Esophagus muscularis mucosa (tissue), 4 donors: ENCODE measurements at regions not wholly inside any gene's neighbourhood (a gene's known extent, or its start where the extent isn't known, plus 50 kb on each side); places are given as distances from the start of the nearest gene placed in this dataset.

Experiments used
- CTCF ChIP-seq, 3 experiments: fragments of 200-600 bp in 2 of 3; fragments of 450-650 bp in 1 of 3; sonication (generic) in 2 of 3; IDR thresholded peaks; one replicate each; pipeline ENCODE4 v1.5.1; 2017 to 2019; ENCODE audit warnings: antibody characterized with exemption in 3 of 3, mild to moderate bottlenecking in 2 of 3, moderate library complexity in 1 of 3
- EP300 ChIP-seq: sonication (generic); formaldehyde crosslinking; IDR thresholded peaks from one replicate; pipeline ENCODE4 v1.6.1; 2017; ENCODE audit warnings: antibody characterized with exemption
- POLR2A ChIP-seq: fragments of 450-650 bp; IDR thresholded peaks from one replicate; pipeline ENCODE4 v1.6.1; 2017; ENCODE audit warnings: antibody characterized with exemption, moderate library complexity, mild to moderate bottlenecking, low read depth
- POLR2AphosphoS5 ChIP-seq, 2 donors: sonication (generic); formaldehyde crosslinking; IDR thresholded peaks; one replicate each; pipeline ENCODE4 v1.6.1; 2017; ENCODE audit warnings: antibody characterized with exemption in 2 of 2

- TF ChIP-seq POLR2AphosphoS5 (IDR thresholded peaks at IDR 0.05), result no peak
- no peak for TF ChIP-seq POLR2A
- TF ChIP-seq CTCF (IDR thresholded peaks at IDR 0.05), result no peak
- TF ChIP-seq EP300, result no peak
Measured at GRCh38 chr17:77035526-77035925, 105.2 kb upstream of the SEC14L1 start.
